Kidney (tissue), 13 donors: ENCODE measurements at regions not wholly inside any gene's neighbourhood (a gene's known extent, or its start where the extent isn't known, plus 50 kb on each side); places are given as distances from the start of the nearest gene placed in this dataset.

ENCODE experiments used
- DNase-seq, 5 donors: peaks; one replicate each; pipeline ENCODE4 v3.0.0-alpha.2; 2013 to 2020
- FAIRE-seq: peaks from 2 replicates; lab custom pipeline; 2012; peaks lifted over from hg19 to GRCh38; lab: Jason Lieb, UNC
- H3K27ac ChIP-seq, 2 donors: one replicate each; pipeline ENCODE4 v1.7.0; 2013; ENCODE audit warnings: low read depth in 2 of 2, low read length in 2 of 2, inconsistent platforms in 1 of 2
- H3K27me3 ChIP-seq: one replicate; pipeline ENCODE4 v1.7.1; 2013; ENCODE audit warnings: low read length, inconsistent platforms; ENCODE audit not compliant: control insufficient read depth, insufficient read depth
- H3K36me3 ChIP-seq, 3 donors: one replicate each; pipeline versions ENCODE4 v1.7.0 to v1.7.1; 2013; ENCODE audit warnings: low read length in 3 of 3, control low read depth in 1 of 3, inconsistent platforms in 1 of 3; ENCODE audit not compliant: insufficient read depth in 3 of 3, control insufficient read depth in 2 of 3
- H3K4me1 ChIP-seq, 3 donors: one replicate each; pipeline versions ENCODE4 v1.7.0 to v1.7.1; 2013; ENCODE audit warnings: low read length in 3 of 3, inconsistent platforms in 1 of 3, low read depth in 1 of 3; ENCODE audit not compliant: control insufficient read depth in 2 of 3, insufficient read depth in 2 of 3
- H3K4me3 ChIP-seq, 3 donors: one replicate each; pipeline versions ENCODE4 v1.7.0 to v1.8.1; 2013; ENCODE audit warnings: low read length in 3 of 3, control low read depth in 1 of 3, inconsistent platforms in 1 of 3
- H3K9ac ChIP-seq, 3 donors: one replicate each; pipeline versions ENCODE4 v1.7.0 to v1.7.1; 2013; ENCODE audit warnings: low read length in 3 of 3, control low read depth in 1 of 3, inconsistent platforms in 1 of 3
- H3K9me3 ChIP-seq, 3 donors: one replicate each; pipeline versions ENCODE4 v1.7.0 to v1.7.1; 2013; ENCODE audit warnings: low read length in 3 of 3, control low read depth in 1 of 3, inconsistent platforms in 1 of 3; ENCODE audit not compliant: control insufficient read depth in 2 of 3, insufficient read depth in 1 of 3
- intact Hi-C: fragments of 100-400 bp; cut with DNase I; formaldehyde crosslinking; loops from one replicate; pipeline ENCODE4 v1.11.1; 2022
- TF ChIP-seq, protein P1 (sequence below): IDR thresholded peaks from 3 replicates; pipeline ENCODE4 v1.5.1; 2012; ENCODE audit warnings: mild to moderate bottlenecking, moderate library complexity, borderline replicate concordance; ENCODE audit not compliant: insufficient read depth; ENCODE audit errors: extremely low read depth
- donor health status: control.
- donor health status: control.
- donor health status: control.
- donor health status: control.
- donor health status: control.
- donor health status: DM: yes; HTN: yes; CAD: no.
- donor health status: Normal renal cell carcinoma (clear cell type).

DNA sequence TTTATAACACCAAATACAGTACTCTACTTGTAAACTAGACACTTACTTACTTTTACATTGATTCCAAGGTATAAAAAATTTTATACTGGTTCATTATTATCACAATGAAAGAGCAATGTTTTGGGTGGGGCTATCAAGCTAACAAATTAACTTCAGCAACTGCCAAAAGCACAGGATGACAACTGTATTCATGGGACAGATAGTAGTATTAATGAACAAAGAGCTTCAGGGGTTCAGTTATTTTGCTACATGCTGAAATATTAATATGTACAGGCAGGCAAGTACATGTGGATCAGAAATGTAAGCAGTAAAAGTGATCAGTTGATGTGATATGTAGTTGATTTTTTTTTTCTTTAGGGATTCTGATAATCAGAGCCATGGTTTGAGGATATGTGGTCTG, 112.9 kb downstream of the NAA11 start:
- Histone ChIP-seq H3K9ac (no peak overlapping the region), H3K4me3 (no peak overlapping the region), H3K27me3 (no peaks in the 10 kb centered on the region), H3K4me1 (no peaks in the 10 kb centered on the region), H3K36me3 (no peaks in the 10 kb centered on the region), H3K9me3 (no peaks in the 10 kb centered on the region), H3K27ac (no peak overlapping the region)
- intact Hi-C loops, result no loop called here
- TF ChIP-seq, protein P1, sequence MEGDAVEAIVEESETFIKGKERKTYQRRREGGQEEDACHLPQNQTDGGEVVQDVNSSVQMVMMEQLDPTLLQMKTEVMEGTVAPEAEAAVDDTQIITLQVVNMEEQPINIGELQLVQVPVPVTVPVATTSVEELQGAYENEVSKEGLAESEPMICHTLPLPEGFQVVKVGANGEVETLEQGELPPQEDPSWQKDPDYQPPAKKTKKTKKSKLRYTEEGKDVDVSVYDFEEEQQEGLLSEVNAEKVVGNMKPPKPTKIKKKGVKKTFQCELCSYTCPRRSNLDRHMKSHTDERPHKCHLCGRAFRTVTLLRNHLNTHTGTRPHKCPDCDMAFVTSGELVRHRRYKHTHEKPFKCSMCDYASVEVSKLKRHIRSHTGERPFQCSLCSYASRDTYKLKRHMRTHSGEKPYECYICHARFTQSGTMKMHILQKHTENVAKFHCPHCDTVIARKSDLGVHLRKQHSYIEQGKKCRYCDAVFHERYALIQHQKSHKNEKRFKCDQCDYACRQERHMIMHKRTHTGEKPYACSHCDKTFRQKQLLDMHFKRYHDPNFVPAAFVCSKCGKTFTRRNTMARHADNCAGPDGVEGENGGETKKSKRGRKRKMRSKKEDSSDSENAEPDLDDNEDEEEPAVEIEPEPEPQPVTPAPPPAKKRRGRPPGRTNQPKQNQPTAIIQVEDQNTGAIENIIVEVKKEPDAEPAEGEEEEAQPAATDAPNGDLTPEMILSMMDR, result no peak
- FAIRE-seq, result no peak
- no peak for DNase-seq

- Histone ChIP-seq H3K9ac (no peak overlapping the region), H3K9me3 (no peaks in the 10 kb centered on the region), H3K36me3 (no peaks in the 10 kb centered on the region), H3K4me1 (no peaks in the 10 kb centered on the region), H3K27me3 (no peaks in the 10 kb centered on the region), H3K4me3 (no peak overlapping the region), H3K27ac (no peak overlapping the region)
- intact Hi-C loops, result no loop called here
- no peak for FAIRE-seq
- no peak for DNase-seq
- TF ChIP-seq, protein P1, result no peak
Observed at GRCh38 chr4:79212311-79212710, 113.5 kb downstream of the NAA11 start.

GRCh38 chr4:79211490-79211889, 114.4 kb downstream of the NAA11 start:
- Histone ChIP-seq H3K27ac (no peak overlapping the region), H3K4me1 (no peaks in the 10 kb centered on the region), H3K36me3 (no peaks in the 10 kb centered on the region), H3K27me3 (no peaks in the 10 kb centered on the region), H3K9me3 (no peaks in the 10 kb centered on the region), H3K4me3 (no peak overlapping the region), H3K9ac (no peak overlapping the region)
- DNase-seq (no peak), FAIRE-seq (no peak)
- intact Hi-C loops, result no loop called here
- TF ChIP-seq, protein P1, result no peak

DNA sequence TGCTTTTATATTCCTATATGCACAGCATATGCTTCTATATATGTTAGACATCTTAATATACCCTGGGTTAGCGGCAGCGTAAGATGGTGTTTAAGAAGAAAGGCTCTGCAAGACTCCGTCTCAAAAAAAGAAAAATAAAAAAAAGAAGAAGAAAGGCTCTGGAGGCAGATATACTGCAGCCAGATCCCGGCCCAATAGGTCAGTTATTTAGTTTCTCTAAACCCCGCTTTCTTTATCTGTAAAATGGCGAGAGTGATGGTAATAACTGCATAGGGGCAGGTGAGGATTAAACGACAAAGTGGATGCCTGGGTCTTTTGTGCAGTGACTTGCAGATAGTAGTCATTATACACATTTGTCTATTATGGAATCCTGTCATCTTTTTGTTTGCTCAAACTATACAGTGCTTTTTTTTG, 115.2 kb downstream of the NAA11 start:
- Histone ChIP-seq H3K9ac (no peak overlapping the region), H3K27ac (no peak overlapping the region), H3K4me3 (no peak overlapping the region), H3K36me3 (no peaks in the 10 kb centered on the region), H3K4me1 (no peaks in the 10 kb centered on the region), H3K9me3 (peaks cover 0 to 5% (median 0%) of the 10 kb centered on the region in 3 donors), H3K27me3 (no peaks in the 10 kb centered on the region)
- FAIRE-seq (no peak), DNase-seq (no peak)
- TF ChIP-seq, protein P1, result no peak
- intact Hi-C loops, result no loop called here
